Coronary artery (tissue), 2 donors: ENCODE measurements at regions not wholly inside any gene's neighbourhood (a gene's known extent, or its start where the extent isn't known, plus 50 kb on each side); places are given as distances from the start of the nearest gene placed in this dataset.

ENCODE experiments used
- DNase-seq: peaks from one replicate; pipeline ENCODE4 v3.0.0-alpha.2; 2017; ENCODE audit warnings: low spot score
- H3K27ac ChIP-seq, 2 donors: fragments of 200-600 bp; sonication (generic); one replicate each; pipeline ENCODE4 v1.5.1; 2016 to 2019
- H3K4me3 ChIP-seq: fragments of 200-600 bp; sonication (generic); 2 replicates; pipeline ENCODE4 v1.5.1; 2016; ENCODE audit warnings: mild to moderate bottlenecking, moderate library complexity
- TF ChIP-seq, protein P1 (sequence below): fragments of 200-600 bp; sonication (generic); IDR thresholded peaks from one replicate; pipeline ENCODE4 v1.5.1; 2019; ENCODE audit warnings: antibody characterized with exemption

DNA sequence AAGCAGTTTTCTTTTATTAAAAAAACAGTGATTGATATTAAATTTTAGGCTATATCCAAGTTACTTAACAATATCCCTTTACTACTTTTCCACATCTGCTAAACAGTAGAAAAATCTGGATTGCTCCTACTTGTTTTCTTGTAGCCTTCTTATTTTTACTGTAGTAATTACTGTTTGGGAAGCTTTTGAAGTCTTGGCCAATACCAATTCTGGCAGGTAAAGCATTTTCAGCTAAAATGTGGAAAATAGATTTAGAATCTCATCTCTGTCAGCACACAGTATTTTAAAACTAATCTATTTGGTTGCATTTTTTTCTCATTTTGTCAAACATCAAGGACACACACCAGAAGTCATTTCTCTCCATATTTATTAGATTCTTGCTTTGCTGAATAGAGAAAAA lies 1485.7 kb upstream of the PIK3C3 start:
- no peak overlapping the region for H3K4me3 ChIP-seq
- H3K27ac ChIP-seq = no peak overlapping the region
- TF ChIP-seq, protein P1, sequence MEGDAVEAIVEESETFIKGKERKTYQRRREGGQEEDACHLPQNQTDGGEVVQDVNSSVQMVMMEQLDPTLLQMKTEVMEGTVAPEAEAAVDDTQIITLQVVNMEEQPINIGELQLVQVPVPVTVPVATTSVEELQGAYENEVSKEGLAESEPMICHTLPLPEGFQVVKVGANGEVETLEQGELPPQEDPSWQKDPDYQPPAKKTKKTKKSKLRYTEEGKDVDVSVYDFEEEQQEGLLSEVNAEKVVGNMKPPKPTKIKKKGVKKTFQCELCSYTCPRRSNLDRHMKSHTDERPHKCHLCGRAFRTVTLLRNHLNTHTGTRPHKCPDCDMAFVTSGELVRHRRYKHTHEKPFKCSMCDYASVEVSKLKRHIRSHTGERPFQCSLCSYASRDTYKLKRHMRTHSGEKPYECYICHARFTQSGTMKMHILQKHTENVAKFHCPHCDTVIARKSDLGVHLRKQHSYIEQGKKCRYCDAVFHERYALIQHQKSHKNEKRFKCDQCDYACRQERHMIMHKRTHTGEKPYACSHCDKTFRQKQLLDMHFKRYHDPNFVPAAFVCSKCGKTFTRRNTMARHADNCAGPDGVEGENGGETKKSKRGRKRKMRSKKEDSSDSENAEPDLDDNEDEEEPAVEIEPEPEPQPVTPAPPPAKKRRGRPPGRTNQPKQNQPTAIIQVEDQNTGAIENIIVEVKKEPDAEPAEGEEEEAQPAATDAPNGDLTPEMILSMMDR = no peak
- no peak for DNase-seq

DNA sequence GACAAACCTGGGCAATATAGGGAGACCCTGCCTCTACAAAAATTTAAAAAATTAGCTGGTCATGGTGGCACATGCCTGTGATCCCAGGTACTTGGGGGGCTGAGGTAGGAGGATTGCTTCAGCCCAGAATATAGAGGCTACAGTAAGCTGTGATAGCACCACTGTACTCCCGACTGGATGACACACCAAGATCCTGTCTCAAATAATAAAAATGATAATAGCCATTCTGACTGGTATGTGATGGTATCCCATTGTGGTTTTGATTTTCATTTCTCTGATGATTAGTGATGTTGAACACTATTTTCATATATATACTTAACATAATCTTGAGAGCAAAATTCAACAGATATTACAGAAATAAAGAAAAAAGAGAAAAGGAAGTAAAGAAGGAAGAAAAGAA lies 1491.0 kb upstream of the PIK3C3 start:
- TF ChIP-seq, protein P1 = no peak
- no peak overlapping the region for H3K27ac ChIP-seq
- no peak for DNase-seq
- H3K4me3 ChIP-seq = no peak overlapping the region

DNA sequence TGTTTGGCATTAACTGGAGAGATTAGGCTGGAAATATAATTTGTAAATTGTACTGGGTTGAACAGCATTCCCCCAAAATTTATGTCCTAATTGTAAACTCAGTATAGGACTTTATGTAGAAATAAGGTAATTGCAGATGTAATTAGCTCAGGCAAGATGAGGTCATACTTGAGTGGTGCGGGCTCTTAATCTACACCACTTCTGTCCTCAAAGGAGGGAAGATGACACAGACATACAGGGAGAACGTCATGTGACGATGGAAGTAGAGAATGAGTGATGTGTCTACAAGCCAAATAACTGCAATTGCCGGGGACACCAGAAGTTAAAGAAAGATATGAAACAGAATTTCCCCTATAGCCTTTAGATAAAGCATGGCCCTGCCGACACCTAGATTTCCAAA lies 1501.1 kb upstream of the PIK3C3 start:
- DNase-seq = no peak
- TF ChIP-seq, protein P1 = no peak
- Histone ChIP-seq H3K27ac (no peak overlapping the region), H3K4me3 (no peak overlapping the region)

DNA sequence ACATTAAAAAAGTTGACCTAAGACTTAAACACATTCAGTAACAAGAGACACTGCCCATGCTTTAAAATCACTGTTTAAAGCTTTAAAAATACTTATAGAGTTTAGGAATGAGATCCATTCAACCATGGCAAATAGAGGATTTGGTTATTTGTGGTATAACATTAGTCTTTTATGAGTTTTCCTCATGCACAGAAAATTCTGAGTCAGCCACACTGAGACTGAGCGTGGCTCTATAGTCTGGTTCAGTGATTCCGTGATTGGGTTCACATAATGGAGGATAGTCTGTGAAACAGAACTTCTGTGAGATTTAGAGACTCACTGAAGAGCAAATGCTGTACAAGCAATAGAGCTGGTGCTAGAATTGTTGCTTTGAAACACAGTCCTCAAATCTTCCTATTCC lies 1502.4 kb upstream of the PIK3C3 start:
- DNase-seq = no peak
- Histone ChIP-seq H3K4me3 (no peak overlapping the region), H3K27ac (no peak overlapping the region)
- TF ChIP-seq, protein P1 = no peak

DNA sequence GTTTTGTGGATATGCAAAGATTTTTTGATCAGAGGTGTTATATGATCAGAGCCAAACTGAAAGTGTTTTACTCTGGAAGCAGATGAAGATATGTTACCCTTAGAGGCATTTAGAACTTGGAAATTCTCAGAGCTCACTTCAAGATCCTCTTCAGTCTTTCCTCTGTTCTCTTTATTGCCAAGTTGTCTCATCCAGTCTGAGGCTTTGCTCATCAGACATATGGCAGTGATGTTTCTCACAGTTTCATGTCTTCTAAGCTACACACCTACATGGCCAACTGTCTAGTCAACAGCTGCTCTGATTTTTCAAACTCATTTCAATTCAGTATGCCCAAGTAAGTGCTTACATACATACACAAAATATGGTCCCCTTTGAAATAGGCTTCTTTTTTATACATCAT lies 1504.3 kb upstream of the PIK3C3 start:
- no peak for DNase-seq
- no peak overlapping the region for H3K27ac ChIP-seq
- no peak overlapping the region for H3K4me3 ChIP-seq
- TF ChIP-seq, protein P1 = no peak

DNA sequence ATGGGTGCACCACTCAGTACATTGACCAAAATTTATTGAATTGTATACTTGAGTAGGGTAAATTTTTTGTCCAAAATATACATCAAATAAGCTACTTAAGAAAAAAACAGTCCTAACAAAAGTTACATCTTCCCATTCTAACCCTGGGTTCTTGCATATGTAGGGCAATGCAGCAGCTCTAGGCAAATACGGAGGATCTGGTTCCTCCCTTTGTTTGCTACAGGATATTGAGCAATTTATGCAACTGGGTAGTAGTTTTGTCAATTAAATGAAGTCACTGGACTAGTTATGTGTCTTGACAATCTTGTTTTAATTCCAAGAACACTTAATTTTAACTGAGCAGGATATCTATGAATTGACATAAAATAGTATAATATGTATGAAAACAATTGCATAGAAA lies 1507.2 kb upstream of the PIK3C3 start:
- H3K27ac ChIP-seq = no peak overlapping the region
- no peak for DNase-seq
- H3K4me3 ChIP-seq = no peak overlapping the region
- TF ChIP-seq, protein P1 = no peak

DNA sequence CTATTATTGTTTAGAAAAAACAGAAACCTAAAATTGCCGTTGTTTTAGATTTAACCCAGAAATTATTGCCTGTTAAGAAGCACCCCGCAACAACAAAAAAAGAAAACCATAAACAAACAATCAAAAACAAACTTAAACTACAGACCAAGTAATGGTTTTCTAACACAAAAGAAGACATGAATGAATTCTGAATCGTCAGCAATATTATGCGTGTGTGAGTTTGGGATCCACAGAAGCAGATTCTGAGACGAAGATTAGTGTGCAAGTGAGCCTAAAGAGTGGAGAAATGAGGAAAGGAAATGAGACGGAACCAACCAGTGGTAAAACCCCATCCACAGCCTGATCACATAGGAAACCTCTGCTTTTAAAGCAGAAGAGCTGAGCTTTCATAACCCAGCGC lies 1514.9 kb upstream of the PIK3C3 start:
- Histone ChIP-seq H3K27ac (no peak overlapping the region), H3K4me3 (no peak overlapping the region)
- TF ChIP-seq, protein P1 = no peak
- no peak for DNase-seq
